ENCODE measurements at regions not wholly inside any gene's neighbourhood (a gene's known extent, or its start where the extent isn't known, plus 50 kb on each side); places are given as distances from the start of the nearest gene placed in this dataset.
"Not testable (repeated sequence)": the region's sequence is repeated elsewhere in the genome, so short reads cannot be mapped to it uniquely, and the experiment has no call there.

- Histone ChIP-seq H3K56ac (ENCODE audit: insufficient read length, low read depth, low read length) (no peak overlapping the region), H3K9me3 (ENCODE audit: control insufficient read depth, low read depth, low read length) (no peaks in the 10 kb centered on the region), H2AFZ (ENCODE audit: low read length) (no peak overlapping the region), H4K5ac (ENCODE audit: insufficient read length, low read depth, low read length) (no peak overlapping the region), H2BK5ac (ENCODE audit: insufficient read length, low read length) (no peak overlapping the region), H3K23me2 (ENCODE audit: insufficient read length, low read depth, low read length, poor library complexity, severe bottlenecking) (no peaks in the 10 kb centered on the region), H3K79me2 (ENCODE audit: insufficient read depth, low read length) (no peaks in the 10 kb centered on the region), H2BK20ac (ENCODE audit: low read depth, low read length, poor library complexity, severe bottlenecking) (no peak overlapping the region), H2BK120ac (ENCODE audit: low read depth, low read length, poor library complexity, severe bottlenecking) (no peak overlapping the region), H3K14ac (ENCODE audit: insufficient read depth, low read length) (no peak overlapping the region), H4K91ac (ENCODE audit: insufficient read length, low read depth, low read length) (no peak overlapping the region), H2BK15ac (ENCODE audit: low read depth, low read length) (no peak overlapping the region), H3K4me1 (ENCODE audit: insufficient read depth, low read length) (no peaks in the 10 kb centered on the region), H3K27me3 (ENCODE audit: insufficient read depth, low read length) (no peaks in the 10 kb centered on the region; the same call in 1 of the 2 replicates), H3T11ph (ENCODE audit: low read length) (no peak overlapping the region), H4K20me1 (ENCODE audit: control insufficient read depth, insufficient read depth, insufficient read length) (no peaks in the 10 kb centered on the region), H3K23ac (ENCODE audit: insufficient read length, low read depth, low read length) (no peak overlapping the region), H2BK12ac (ENCODE audit: insufficient read length, low read depth, low read length) (no peak overlapping the region), H3K9ac (ENCODE audit: extremely low read depth, insufficient read length, low read length) (no peak overlapping the region), H3K4ac (ENCODE audit: low read depth, low read length) (no peak overlapping the region), H4K8ac (replicated peaks; ENCODE audit: insufficient read length, low read depth, low read length) (no peak overlapping the region), H3K79me1 (ENCODE audit: insufficient read depth, low read depth, low read length, poor library complexity, severe bottlenecking) (no peaks in the 10 kb centered on the region), H3K4me2 (ENCODE audit: insufficient read depth, insufficient read length, low read length) (no peak overlapping the region), H3K27ac (ENCODE audit: insufficient read length, low read depth, low read length) (no peak overlapping the region), H2AK5ac (ENCODE audit: insufficient read length, low read length) (no peak overlapping the region), H3K18ac (ENCODE audit: insufficient read length, low read depth, low read length) (no peak overlapping the region)
- Mint-ChIP-seq H3K27ac (no peak overlapping the region), H3K9me3 (peaks cover 8 to 9% of the 10 kb centered on the region in 2 experiments), H3K36me3 (ENCODE audit: insufficient read depth in 1 of 3, low read depth in 3 of 3) (peaks cover under 1 to 6% (median 1%) of the 10 kb centered on the region in 3 experiments; a peak in 6 of 7 replicates), H3K4me3 (no peak overlapping the region), H3K4me1 (peaks cover 22 to 23% of the 10 kb centered on the region in 2 experiments), H3K27me3 (ENCODE audit: low read depth) (peaks cover 2% of the 10 kb centered on the region)
- DNase-seq = no peak
- no CpG with 5 or more reads among the region's 4 CpGs for WGBS (ENCODE audit: extremely low coverage, insufficient read length, low lambda C conversion rate)
- TF ChIP-seq CTCF (conservative IDR thresholded peaks at IDR 0.05) = no peak
Observed at GRCh38 chr7:7005303-7005702, 177.0 kb upstream of the C1GALT1 start.

GRCh38 chr7:7005949-7006348 lies 176.4 kb upstream of the C1GALT1 start:
- H3K27ac Mint-ChIP-seq; H4K5ac ChIP-seq (ENCODE audit: insufficient read length, low read depth, low read length); H2BK15ac ChIP-seq (ENCODE audit: low read depth, low read length); H3K9me3 ChIP-seq (ENCODE audit: control insufficient read depth, low read depth, low read length); H3K4me1 ChIP-seq (ENCODE audit: insufficient read depth, low read length); H3K14ac ChIP-seq (ENCODE audit: insufficient read depth, low read length); H3K4me3 Mint-ChIP-seq; H4K91ac ChIP-seq (ENCODE audit: insufficient read length, low read depth, low read length); H2BK5ac ChIP-seq (ENCODE audit: insufficient read length, low read length); H4K8ac ChIP-seq (replicated peaks; ENCODE audit: insufficient read length, low read depth, low read length); H3K27me3 ChIP-seq (ENCODE audit: insufficient read depth, low read length); H2AK5ac ChIP-seq (ENCODE audit: insufficient read length, low read length); H4K20me1 ChIP-seq (ENCODE audit: control insufficient read depth, insufficient read depth, insufficient read length); H3K4ac ChIP-seq (ENCODE audit: low read depth, low read length); H3K27me3 Mint-ChIP-seq (ENCODE audit: low read depth); H3K4me2 ChIP-seq (ENCODE audit: insufficient read depth, insufficient read length, low read length); H3K56ac ChIP-seq (ENCODE audit: insufficient read length, low read depth, low read length); H2BK120ac ChIP-seq (ENCODE audit: low read depth, low read length, poor library complexity, severe bottlenecking); H3K79me2 ChIP-seq (ENCODE audit: insufficient read depth, low read length); H2BK12ac ChIP-seq (ENCODE audit: insufficient read length, low read depth, low read length); H3K9ac ChIP-seq (ENCODE audit: extremely low read depth, insufficient read length, low read length); H3K79me1 ChIP-seq (ENCODE audit: insufficient read depth, low read depth, low read length, poor library complexity, severe bottlenecking); H3K18ac ChIP-seq (ENCODE audit: insufficient read length, low read depth, low read length); H3K27ac ChIP-seq (ENCODE audit: insufficient read length, low read depth, low read length); H3K9me3 Mint-ChIP-seq; DNase-seq; H3K36me3 Mint-ChIP-seq (ENCODE audit: insufficient read depth in 1 of 3, low read depth in 3 of 3); H3T11ph ChIP-seq (ENCODE audit: low read length); H2BK20ac ChIP-seq (ENCODE audit: low read depth, low read length, poor library complexity, severe bottlenecking); H3K23me2 ChIP-seq (ENCODE audit: insufficient read length, low read depth, low read length, poor library complexity, severe bottlenecking); H3K23ac ChIP-seq (ENCODE audit: insufficient read length, low read depth, low read length); H2AFZ ChIP-seq (ENCODE audit: low read length): not testable (repeated sequence)
- peaks cover 22 to 23% of the 10 kb centered on the region in 2 experiments for H3K4me1 Mint-ChIP-seq
- WGBS (ENCODE audit: extremely low coverage, insufficient read length, low lambda C conversion rate) = no CpG with 5 or more reads among the region's 2 CpGs
